Ramos (cell line): ENCODE measurements at regions not wholly inside any gene's neighbourhood (a gene's known extent, or its start where the extent isn't known, plus 50 kb on each side); places are given as distances from the start of the nearest gene placed in this dataset.

Experiments used
- in situ Hi-C: fragments of 300-500 bp; cut with MboI; formaldehyde crosslinking; loops from one replicate; pipeline ENCODE4 v1.14.3; 2022; ENCODE audit warnings: low sequenced_read_pairs; ENCODE audit not compliant: unreplicated experiment

- in situ Hi-C loops: loop anchor here (25.0 kb wide), 1 partner anchor 916 kb away; no protein-coding TSS in a partner anchor
Measured at GRCh38 chr3:71896751-71897150, 111.8 kb upstream of the PROK2 start.

- in situ Hi-C loops: loop anchor here (25.0 kb wide), 1 partner anchor 918 kb away; no protein-coding TSS in a partner anchor
Measured at GRCh38 chr3:71893702-71894479, 108.9 kb upstream of the PROK2 start.

- in situ Hi-C loops: loop anchor here (25.0 kb wide), 1 partner anchor 919 kb away; no protein-coding TSS in a partner anchor
Measured at GRCh38 chr3:71893122-71893521, 108.2 kb upstream of the PROK2 start.

- in situ Hi-C loops: loop anchor here (25.0 kb wide), 1 partner anchor 921 kb away; no protein-coding TSS in a partner anchor
Measured at GRCh38 chr3:71891483-71891882, 106.5 kb upstream of the PROK2 start.

GRCh38 chr3:71890356-71890931 lies 105.5 kb upstream of the PROK2 start:
- in situ Hi-C loops: loop anchor here (25.0 kb wide), 1 partner anchor 922 kb away; no protein-coding TSS in a partner anchor

- in situ Hi-C loops: loop anchor here (25.0 kb wide), 1 partner anchor 925 kb away; no protein-coding TSS in a partner anchor
Measured at GRCh38 chr3:71887256-71887655, 102.3 kb upstream of the PROK2 start.

GRCh38 chr3:71885006-71885405 lies 100.1 kb upstream of the PROK2 start:
- in situ Hi-C loops: loop anchor here (25.0 kb wide), 1 partner anchor 927 kb away; no protein-coding TSS in a partner anchor

- in situ Hi-C loops: loop anchor here (25.0 kb wide), 1 partner anchor 931 kb away; no protein-coding TSS in a partner anchor
Measured at GRCh38 chr3:71881732-71882131, 96.8 kb upstream of the PROK2 start.

GRCh38 chr3:71881041-71881440 lies 96.1 kb upstream of the PROK2 start:
- in situ Hi-C loops: loop anchor here (25.0 kb wide), 1 partner anchor 931 kb away; no protein-coding TSS in a partner anchor

GRCh38 chr3:71879089-71879488 lies 94.1 kb upstream of the PROK2 start:
- in situ Hi-C loops: loop anchor here (25.0 kb wide), 1 partner anchor 933 kb away; no protein-coding TSS in a partner anchor

- in situ Hi-C loops: loop anchor here (25.0 kb wide), 1 partner anchor 936 kb away; no protein-coding TSS in a partner anchor
Measured at GRCh38 chr3:71876135-71877105, 91.5 kb upstream of the PROK2 start.

- in situ Hi-C loops: loop anchor here (25.0 kb wide), 1 partner anchor 937 kb away; no protein-coding TSS in a partner anchor
Measured at GRCh38 chr3:71875461-71875947, 90.6 kb upstream of the PROK2 start.

- in situ Hi-C loops: loop anchor here (25.0 kb wide), 1 partner anchor 938 kb away; no protein-coding TSS in a partner anchor
Measured at GRCh38 chr3:71874618-71875017, 89.7 kb upstream of the PROK2 start.

- in situ Hi-C loops: no loop called here
Measured at GRCh38 chr3:71873093-71873611, 88.2 kb upstream of the PROK2 start.

- in situ Hi-C loops: no loop called here
Measured at GRCh38 chr3:71872256-71872655, 87.3 kb upstream of the PROK2 start.

GRCh38 chr3:71870966-71871512 lies 86.1 kb upstream of the PROK2 start:
- in situ Hi-C loops: no loop called here

GRCh38 chr3:71868876-71869275 lies 83.9 kb upstream of the PROK2 start:
- in situ Hi-C loops: no loop called here

GRCh38 chr3:71865727-71866126 lies 80.8 kb upstream of the PROK2 start:
- in situ Hi-C loops: no loop called here

- in situ Hi-C loops: no loop called here
Measured at GRCh38 chr3:71863563-71864190, 78.7 kb upstream of the PROK2 start.
